ENCODE measurements at regions not wholly inside any gene's neighbourhood (a gene's known extent, or its start where the extent isn't known, plus 50 kb on each side); places are given as distances from the start of the nearest gene placed in this dataset.

DNA sequence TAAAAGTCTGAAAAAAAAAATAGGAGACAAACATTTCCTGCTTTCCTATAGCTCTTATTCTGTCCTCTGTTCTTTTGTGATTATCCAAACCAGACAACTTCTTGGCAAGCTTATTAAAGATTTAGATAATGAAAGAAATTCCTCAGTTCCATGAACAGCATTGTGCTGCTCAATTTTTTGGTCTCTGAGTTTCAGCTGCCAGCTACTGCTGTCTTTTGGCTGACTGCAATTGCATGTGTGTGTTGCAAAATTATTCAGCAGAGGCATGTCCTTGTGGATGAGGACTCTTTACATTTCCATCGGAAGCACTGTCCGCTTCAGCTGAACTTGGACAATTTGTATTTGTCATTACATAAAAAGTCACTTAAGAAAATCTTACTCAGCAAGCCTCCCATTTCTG is 397.3 kb upstream of the RASGRP1 start:
- Histone ChIP-seq H3K36me3 (ENCODE audit: control insufficient read depth, insufficient read depth, low read length) (no peaks in the 10 kb centered on the region), H3K4me3 (ENCODE audit: low read depth in 2 of 2, low read length in 2 of 2) (no peak overlapping the region), H3K4me1 (ENCODE audit: control insufficient read depth, insufficient read depth, low read length) (no peaks in the 10 kb centered on the region), H3K9me3 (ENCODE audit: control insufficient read depth, insufficient read depth, low read depth, low read length) (no peaks in the 10 kb centered on the region), H3K27ac (ENCODE audit: low read length) (no peak overlapping the region), H3K27me3 (ENCODE audit: control insufficient read depth, insufficient read depth, low read length) (no peaks in the 10 kb centered on the region)
- intact Hi-C loops (cut with micrococcal nuclease; ENCODE audit: unreplicated experiment) = no loop called here
- CTCF ChIA-PET = no interaction called here
- in situ Hi-C loops (cut with HindIII; ENCODE audit: low pct_unique_long_range_greater_than_20kb, low sequenced_read_pairs) = no loop called here
- DNase-seq (ENCODE audit: low read depth, low spot score) = no peak
- no peak for ATAC-seq
- TF ChIP-seq, protein P1, sequence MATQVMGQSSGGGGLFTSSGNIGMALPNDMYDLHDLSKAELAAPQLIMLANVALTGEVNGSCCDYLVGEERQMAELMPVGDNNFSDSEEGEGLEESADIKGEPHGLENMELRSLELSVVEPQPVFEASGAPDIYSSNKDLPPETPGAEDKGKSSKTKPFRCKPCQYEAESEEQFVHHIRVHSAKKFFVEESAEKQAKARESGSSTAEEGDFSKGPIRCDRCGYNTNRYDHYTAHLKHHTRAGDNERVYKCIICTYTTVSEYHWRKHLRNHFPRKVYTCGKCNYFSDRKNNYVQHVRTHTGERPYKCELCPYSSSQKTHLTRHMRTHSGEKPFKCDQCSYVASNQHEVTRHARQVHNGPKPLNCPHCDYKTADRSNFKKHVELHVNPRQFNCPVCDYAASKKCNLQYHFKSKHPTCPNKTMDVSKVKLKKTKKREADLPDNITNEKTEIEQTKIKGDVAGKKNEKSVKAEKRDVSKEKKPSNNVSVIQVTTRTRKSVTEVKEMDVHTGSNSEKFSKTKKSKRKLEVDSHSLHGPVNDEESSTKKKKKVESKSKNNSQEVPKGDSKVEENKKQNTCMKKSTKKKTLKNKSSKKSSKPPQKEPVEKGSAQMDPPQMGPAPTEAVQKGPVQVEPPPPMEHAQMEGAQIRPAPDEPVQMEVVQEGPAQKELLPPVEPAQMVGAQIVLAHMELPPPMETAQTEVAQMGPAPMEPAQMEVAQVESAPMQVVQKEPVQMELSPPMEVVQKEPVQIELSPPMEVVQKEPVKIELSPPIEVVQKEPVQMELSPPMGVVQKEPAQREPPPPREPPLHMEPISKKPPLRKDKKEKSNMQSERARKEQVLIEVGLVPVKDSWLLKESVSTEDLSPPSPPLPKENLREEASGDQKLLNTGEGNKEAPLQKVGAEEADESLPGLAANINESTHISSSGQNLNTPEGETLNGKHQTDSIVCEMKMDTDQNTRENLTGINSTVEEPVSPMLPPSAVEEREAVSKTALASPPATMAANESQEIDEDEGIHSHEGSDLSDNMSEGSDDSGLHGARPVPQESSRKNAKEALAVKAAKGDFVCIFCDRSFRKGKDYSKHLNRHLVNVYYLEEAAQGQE (IDR thresholded peaks at IDR 0.05; ENCODE audit: insufficient read depth in 1 of 2, low read depth in 2 of 2, low read length in 1 of 2) = no peak
- TF ChIP-seq, protein P2, sequence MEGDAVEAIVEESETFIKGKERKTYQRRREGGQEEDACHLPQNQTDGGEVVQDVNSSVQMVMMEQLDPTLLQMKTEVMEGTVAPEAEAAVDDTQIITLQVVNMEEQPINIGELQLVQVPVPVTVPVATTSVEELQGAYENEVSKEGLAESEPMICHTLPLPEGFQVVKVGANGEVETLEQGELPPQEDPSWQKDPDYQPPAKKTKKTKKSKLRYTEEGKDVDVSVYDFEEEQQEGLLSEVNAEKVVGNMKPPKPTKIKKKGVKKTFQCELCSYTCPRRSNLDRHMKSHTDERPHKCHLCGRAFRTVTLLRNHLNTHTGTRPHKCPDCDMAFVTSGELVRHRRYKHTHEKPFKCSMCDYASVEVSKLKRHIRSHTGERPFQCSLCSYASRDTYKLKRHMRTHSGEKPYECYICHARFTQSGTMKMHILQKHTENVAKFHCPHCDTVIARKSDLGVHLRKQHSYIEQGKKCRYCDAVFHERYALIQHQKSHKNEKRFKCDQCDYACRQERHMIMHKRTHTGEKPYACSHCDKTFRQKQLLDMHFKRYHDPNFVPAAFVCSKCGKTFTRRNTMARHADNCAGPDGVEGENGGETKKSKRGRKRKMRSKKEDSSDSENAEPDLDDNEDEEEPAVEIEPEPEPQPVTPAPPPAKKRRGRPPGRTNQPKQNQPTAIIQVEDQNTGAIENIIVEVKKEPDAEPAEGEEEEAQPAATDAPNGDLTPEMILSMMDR (IDR thresholded peaks at IDR 0.05) = no peak
- no peak for TF ChIP-seq SIN3A (IDR thresholded peaks at IDR 0.05; ENCODE audit: borderline replicate concordance, insufficient read depth, low read depth, low read length)
- no peak for TF ChIP-seq POLR2AphosphoS5 (IDR thresholded peaks at IDR 0.05; ENCODE audit: low read depth, low read length)
- TF ChIP-seq TCF7L2 (IDR thresholded peaks at IDR 0.05; ENCODE audit: low read depth, low read length) = no peak
- POLR2A ChIA-PET = no interaction called here
- no TSS peak for BruUV-seq (replicated peaks)

DNA sequence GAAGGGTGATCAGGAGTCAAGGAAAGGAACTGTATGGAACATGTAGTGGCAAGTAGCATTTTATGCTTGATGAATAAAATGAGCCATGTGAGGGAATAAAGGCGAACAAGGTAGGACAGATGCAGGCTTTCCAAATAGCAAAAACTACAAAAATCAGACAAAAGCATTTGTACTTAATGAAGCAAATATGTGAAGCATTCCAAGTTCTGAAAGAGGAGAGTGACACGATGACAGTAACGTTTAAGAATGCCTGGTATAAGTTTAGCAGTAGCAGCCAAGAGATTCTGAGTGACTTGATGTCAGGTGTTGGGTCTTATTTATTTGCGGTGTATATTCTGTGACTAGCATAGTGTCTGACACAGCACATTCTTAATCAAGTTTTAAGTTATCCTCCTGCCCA is 408.2 kb upstream of the RASGRP1 start:
- TF ChIP-seq, protein P1 (IDR thresholded peaks at IDR 0.05; ENCODE audit: insufficient read depth in 1 of 2, low read depth in 2 of 2, low read length in 1 of 2) = no peak
- TF ChIP-seq SIN3A (IDR thresholded peaks at IDR 0.05; ENCODE audit: borderline replicate concordance, insufficient read depth, low read depth, low read length) = no peak
- no peak for TF ChIP-seq POLR2AphosphoS5 (IDR thresholded peaks at IDR 0.05; ENCODE audit: low read depth, low read length)
- TF ChIP-seq TCF7L2 (IDR thresholded peaks at IDR 0.05; ENCODE audit: low read depth, low read length) = no peak
- TF ChIP-seq, protein P2 (IDR thresholded peaks at IDR 0.05) = no peak
- DNase-seq (ENCODE audit: low read depth, low spot score) = no peak
- CTCF ChIA-PET = no interaction called here
- no TSS peak for BruUV-seq (replicated peaks)
- intact Hi-C loops (cut with micrococcal nuclease; ENCODE audit: unreplicated experiment) = no loop called here
- no peak overlapping the region for H3K27ac ChIP-seq (ENCODE audit: low read length)
- H3K4me3 ChIP-seq (ENCODE audit: low read depth in 2 of 2, low read length in 2 of 2) = no peak overlapping the region
- H3K27me3 ChIP-seq (ENCODE audit: control insufficient read depth, insufficient read depth, low read length) = no peaks in the 10 kb centered on the region
- no peak for ATAC-seq
- no peaks in the 10 kb centered on the region for H3K36me3 ChIP-seq (ENCODE audit: control insufficient read depth, insufficient read depth, low read length)
- H3K9me3 ChIP-seq (ENCODE audit: control insufficient read depth, insufficient read depth, low read depth, low read length) = no peaks in the 10 kb centered on the region
- no peaks in the 10 kb centered on the region for H3K4me1 ChIP-seq (ENCODE audit: control insufficient read depth, insufficient read depth, low read length)
- in situ Hi-C loops (cut with HindIII; ENCODE audit: low pct_unique_long_range_greater_than_20kb, low sequenced_read_pairs) = no loop called here
- POLR2A ChIA-PET = no interaction called here

Data from Panc1 (cell line).